T-helper 2 cell treated with Interferon-gamma antibody and Interleukin-4, amounts not matched to agents 5 μg/mL and 100 μg/mL, for 36 hours (primary cell): ENCODE measurements at regions not wholly inside any gene's neighbourhood (a gene's known extent, or its start where the extent isn't known, plus 50 kb on each side); places are given as distances from the start of the nearest gene placed in this dataset.

Source experiments
- DNase-seq: peaks from one replicate; pipeline ENCODE4 v3.0.0; 2021; ENCODE audit warnings: low spot score
- H3K27ac Mint-ChIP-seq: one replicate; pipeline ENCODE4 v1.8.0; 2021; ENCODE audit warnings: mild to moderate bottlenecking, mixed read lengths
- H3K27me3 Mint-ChIP-seq: one replicate; pipeline ENCODE4 v1.8.0; 2021; ENCODE audit warnings: low read depth, mixed read lengths
- H3K36me3 Mint-ChIP-seq: one replicate; pipeline ENCODE4 v1.8.0; 2021; ENCODE audit warnings: low read depth, mixed read lengths
- H3K4me1 Mint-ChIP-seq: one replicate; pipeline ENCODE4 v1.8.0; 2021; ENCODE audit warnings: low read depth, mixed read lengths
- H3K4me3 Mint-ChIP-seq: one replicate; pipeline ENCODE4 v1.8.0; 2022; ENCODE audit warnings: mild to moderate bottlenecking, moderate library complexity, mixed read lengths
- H3K9me3 Mint-ChIP-seq: one replicate; pipeline ENCODE4 v1.8.0; 2021; ENCODE audit warnings: mixed read lengths

DNA sequence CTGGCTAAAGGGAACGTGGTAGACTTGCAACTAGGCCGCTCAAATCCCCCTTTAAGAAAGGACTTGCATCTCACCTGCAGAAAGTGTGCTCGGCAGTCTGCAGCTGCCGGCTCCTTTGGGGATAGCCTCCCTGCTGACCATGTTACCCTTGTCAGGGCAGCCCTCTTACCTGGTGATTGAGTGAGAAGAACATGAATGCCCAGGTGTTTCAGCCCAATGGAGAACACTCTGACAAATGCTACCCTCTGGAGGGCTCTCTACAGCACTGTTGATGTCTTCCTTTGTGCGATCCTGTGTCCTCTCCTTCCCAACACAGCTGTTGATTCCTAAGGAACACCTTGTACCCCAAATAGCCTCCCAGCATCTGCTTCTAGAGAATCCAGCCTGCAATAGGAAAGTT is 178.7 kb upstream of the LDB2 start:
- no peak overlapping the region for H3K27ac Mint-ChIP-seq
- H3K4me1 Mint-ChIP-seq, result no peaks in the 10 kb centered on the region
- no peaks in the 10 kb centered on the region for H3K27me3 Mint-ChIP-seq

DNA sequence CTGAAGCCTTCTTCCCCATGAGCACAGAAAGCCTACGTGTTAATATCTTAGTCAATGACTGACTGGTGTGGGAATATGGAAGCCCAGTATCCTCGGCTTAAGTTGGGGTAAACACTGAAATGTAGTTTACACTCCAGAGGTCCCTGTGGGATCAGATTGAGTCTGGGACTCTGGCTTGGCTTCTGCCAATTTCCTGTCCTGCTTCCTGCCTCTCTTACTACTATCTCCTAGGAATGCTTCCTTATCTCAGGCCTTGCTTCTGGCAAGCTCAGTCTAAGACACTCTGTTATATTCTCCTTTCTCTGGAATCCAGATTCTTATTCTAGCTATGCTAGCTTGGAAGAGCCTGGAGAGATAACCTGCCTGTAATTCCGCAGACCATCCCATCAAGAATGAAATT is 174.0 kb upstream of the LDB2 start:
- H3K4me1 Mint-ChIP-seq, result no peaks in the 10 kb centered on the region
- H3K4me3 Mint-ChIP-seq, result no peak overlapping the region
- H3K27ac Mint-ChIP-seq, result no peak overlapping the region
- DNase-seq, result no peak
- H3K27me3 Mint-ChIP-seq, result no peaks in the 10 kb centered on the region
- no peaks in the 10 kb centered on the region for H3K9me3 Mint-ChIP-seq
- H3K36me3 Mint-ChIP-seq, result no peaks in the 10 kb centered on the region

More for the DNA sequence above, 178.7 kb upstream of the LDB2 start:
- DNase-seq, result no peak
- Mint-ChIP-seq H3K9me3 (no peaks in the 10 kb centered on the region), H3K36me3 (no peaks in the 10 kb centered on the region), H3K4me3 (no peak overlapping the region)

DNA sequence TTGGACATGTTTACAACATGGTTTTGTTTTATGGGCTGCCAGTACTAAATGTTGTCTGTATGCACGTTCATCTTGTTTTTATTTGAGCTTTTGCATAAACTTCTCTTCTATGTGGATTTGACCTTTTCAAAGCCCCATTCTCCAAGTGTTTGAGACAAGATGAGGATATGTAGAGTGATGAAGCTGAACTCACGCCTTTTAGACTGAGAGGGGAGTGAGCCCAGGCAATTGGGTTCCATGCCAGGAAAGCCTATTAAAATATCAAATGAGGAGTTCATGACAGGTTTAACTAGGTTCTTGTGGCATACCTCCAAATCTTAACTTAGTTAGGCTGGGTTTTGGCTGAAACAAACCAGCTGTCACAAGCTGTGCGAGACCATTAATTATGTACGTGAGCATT is 170.4 kb upstream of the LDB2 start:
- no peaks in the 10 kb centered on the region for H3K27me3 Mint-ChIP-seq
- H3K9me3 Mint-ChIP-seq, result no peaks in the 10 kb centered on the region
- H3K4me1 Mint-ChIP-seq, result no peaks in the 10 kb centered on the region
- H3K27ac Mint-ChIP-seq, result no peak overlapping the region
- no peak for DNase-seq
- no peaks in the 10 kb centered on the region for H3K36me3 Mint-ChIP-seq
- H3K4me3 Mint-ChIP-seq, result no peak overlapping the region

DNA sequence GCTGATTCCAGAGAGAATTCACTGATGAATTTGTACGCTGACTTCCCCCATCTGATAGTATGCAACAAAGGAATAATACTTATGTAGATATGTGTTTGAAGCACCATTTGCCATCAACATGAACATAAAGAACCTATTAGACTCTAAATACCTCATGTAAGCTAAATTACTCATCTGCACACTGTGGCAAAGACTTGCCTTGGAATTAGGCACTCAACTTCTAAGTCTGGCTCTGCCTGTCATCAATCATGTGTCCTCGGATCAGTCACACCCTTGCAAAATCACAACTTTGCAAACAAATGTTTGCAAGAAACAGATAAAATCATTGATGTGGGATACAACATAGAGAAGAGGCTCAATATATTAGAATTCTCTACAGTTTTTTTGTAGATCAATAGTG is 169.9 kb upstream of the LDB2 start:
- Mint-ChIP-seq H3K36me3 (no peaks in the 10 kb centered on the region), H3K27ac (no peak overlapping the region), H3K9me3 (no peaks in the 10 kb centered on the region), H3K27me3 (no peaks in the 10 kb centered on the region), H3K4me3 (no peak overlapping the region), H3K4me1 (no peaks in the 10 kb centered on the region)
- no peak for DNase-seq

DNA sequence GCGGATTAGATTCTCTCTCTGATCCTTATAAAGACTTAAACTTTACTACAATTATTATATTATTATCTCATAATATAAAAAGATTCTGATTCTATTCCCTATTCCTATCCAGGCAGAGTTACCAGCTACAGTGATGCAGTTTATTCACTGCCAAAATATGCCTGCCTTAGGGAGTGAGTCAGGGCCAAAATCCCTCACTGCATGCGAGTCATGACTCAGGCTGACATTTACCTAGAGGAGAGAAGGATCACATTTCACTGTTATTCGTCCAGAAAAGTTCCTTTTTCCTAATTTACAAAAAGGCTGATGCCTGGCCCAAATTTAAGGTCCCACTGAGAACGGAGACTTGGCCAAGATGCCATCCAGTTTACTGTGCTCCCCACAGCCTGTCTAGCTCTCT is 168.5 kb upstream of the LDB2 start:
- Mint-ChIP-seq H3K27ac (no peak overlapping the region), H3K4me1 (no peaks in the 10 kb centered on the region), H3K4me3 (no peak overlapping the region), H3K36me3 (no peaks in the 10 kb centered on the region), H3K27me3 (no peaks in the 10 kb centered on the region), H3K9me3 (no peaks in the 10 kb centered on the region)
- no peak for DNase-seq

DNA sequence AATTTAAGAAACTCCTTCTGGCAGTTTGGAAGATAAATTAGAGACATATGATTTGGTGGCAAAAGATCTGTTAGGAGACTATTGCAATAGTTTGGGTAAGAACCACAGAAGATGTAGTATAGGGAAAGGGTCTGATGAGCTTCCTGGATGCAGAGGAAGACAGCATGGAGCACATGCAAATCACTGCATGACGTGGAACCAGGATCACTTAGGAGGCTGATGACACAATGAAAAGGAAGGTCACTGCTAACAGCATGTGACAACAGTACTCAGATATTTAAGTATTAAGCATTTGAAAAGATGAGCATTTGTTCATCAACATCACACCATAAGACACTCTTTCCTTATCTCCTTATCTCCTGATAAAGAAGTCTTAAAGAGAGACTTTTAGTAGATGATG is 167.8 kb upstream of the LDB2 start:
- H3K27ac Mint-ChIP-seq, result no peak overlapping the region
- no peaks in the 10 kb centered on the region for H3K4me1 Mint-ChIP-seq
- H3K36me3 Mint-ChIP-seq, result no peaks in the 10 kb centered on the region
- H3K27me3 Mint-ChIP-seq, result no peaks in the 10 kb centered on the region
- H3K9me3 Mint-ChIP-seq, result no peaks in the 10 kb centered on the region
- no peak overlapping the region for H3K4me3 Mint-ChIP-seq
- DNase-seq, result no peak

DNA sequence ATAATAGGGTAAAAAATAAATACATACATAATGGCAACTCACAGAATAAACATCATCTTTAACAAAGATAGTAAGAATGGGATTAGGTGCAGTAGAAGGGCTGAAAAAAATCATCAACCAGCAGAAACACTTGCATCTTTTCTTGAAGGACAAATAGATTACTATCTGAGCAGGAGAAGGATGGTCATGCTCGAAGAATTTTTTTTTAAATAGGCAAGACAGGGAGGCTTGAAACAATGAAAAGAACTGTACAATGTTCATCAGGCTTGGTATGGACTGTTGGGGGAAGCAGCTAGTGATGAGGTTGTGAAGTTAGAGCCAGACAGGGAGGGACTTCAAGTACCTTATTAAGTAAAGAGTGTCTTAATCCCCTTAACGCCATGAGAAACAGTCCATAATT is 167.4 kb upstream of the LDB2 start:
- H3K4me1 Mint-ChIP-seq, result no peaks in the 10 kb centered on the region
- DNase-seq, result no peak
- no peak overlapping the region for H3K27ac Mint-ChIP-seq
- H3K27me3 Mint-ChIP-seq, result no peaks in the 10 kb centered on the region
- no peaks in the 10 kb centered on the region for H3K36me3 Mint-ChIP-seq
- H3K4me3 Mint-ChIP-seq, result no peak overlapping the region
- H3K9me3 Mint-ChIP-seq, result no peaks in the 10 kb centered on the region

DNA sequence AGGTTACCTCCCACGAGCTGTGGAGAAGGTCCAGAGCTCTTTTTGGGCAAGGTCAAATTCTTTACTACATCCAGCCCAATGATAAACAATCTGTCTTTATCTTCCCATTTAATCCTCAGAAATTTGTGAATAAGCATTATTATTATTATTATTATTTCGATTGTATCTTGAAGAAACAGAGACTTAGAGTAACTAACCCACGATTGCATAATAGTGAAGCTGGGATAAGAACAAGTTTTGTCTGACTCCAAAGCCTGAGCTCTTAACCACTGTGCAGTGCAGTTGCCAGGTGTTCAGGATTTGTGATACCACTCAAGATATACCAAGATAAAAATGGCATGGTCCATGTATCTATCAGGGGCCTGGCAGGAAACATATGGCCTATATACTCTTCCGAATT is 166.5 kb upstream of the LDB2 start:
- DNase-seq, result no peak
- Mint-ChIP-seq H3K9me3 (no peaks in the 10 kb centered on the region), H3K36me3 (no peaks in the 10 kb centered on the region)

DNA sequence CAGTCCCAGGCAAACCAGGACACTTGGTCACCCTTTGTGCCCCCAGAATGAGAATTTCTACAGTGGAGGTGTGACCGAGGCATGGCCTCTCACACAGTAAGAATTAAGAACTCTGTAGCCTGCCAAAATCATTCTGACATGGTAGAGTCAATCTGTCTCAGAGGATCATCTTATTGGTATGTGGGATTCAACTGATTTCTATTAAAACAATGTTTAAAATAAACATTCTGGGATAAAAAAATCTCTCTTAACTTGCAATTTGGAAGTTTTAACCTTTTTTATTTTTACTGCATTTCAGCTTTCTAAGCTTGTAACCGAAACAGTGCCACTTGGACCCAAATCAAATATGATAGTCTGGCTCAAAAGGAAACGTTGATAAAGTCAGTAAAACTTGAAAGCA is 165.4 kb upstream of the LDB2 start:
- Mint-ChIP-seq H3K27me3 (no peaks in the 10 kb centered on the region), H3K4me1 (no peaks in the 10 kb centered on the region), H3K4me3 (no peak overlapping the region), H3K9me3 (no peaks in the 10 kb centered on the region), H3K27ac (no peak overlapping the region), H3K36me3 (no peaks in the 10 kb centered on the region)
- no peak for DNase-seq

More for the DNA sequence above, 166.5 kb upstream of the LDB2 start:
- H3K4me1 Mint-ChIP-seq, result no peaks in the 10 kb centered on the region
- no peaks in the 10 kb centered on the region for H3K27me3 Mint-ChIP-seq
- no peak overlapping the region for H3K27ac Mint-ChIP-seq
- no peak overlapping the region for H3K4me3 Mint-ChIP-seq

DNA sequence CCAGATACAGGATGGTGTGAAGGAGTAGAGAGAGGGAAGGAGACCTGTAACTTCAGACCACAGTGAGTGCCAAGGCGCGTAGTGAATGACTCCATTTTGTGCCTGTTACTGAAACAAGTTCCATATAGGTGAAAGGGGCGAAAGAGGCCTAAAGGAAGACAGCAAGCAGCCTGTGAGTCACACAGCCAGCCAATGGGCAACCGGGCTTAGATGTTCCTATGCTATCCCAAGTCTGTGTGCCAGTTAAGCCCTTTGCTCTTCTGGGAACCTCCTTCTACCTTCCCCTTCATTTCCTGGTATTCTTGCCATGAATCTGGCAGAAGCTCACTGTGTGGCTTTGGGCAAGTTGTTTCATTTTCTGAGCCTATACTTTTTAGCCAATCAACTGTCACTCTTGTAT is 161.8 kb upstream of the LDB2 start:
- Mint-ChIP-seq H3K9me3 (no peaks in the 10 kb centered on the region), H3K27ac (no peak overlapping the region), H3K27me3 (no peaks in the 10 kb centered on the region), H3K4me1 (no peaks in the 10 kb centered on the region), H3K4me3 (no peak overlapping the region), H3K36me3 (no peaks in the 10 kb centered on the region)
- DNase-seq, result no peak

DNA sequence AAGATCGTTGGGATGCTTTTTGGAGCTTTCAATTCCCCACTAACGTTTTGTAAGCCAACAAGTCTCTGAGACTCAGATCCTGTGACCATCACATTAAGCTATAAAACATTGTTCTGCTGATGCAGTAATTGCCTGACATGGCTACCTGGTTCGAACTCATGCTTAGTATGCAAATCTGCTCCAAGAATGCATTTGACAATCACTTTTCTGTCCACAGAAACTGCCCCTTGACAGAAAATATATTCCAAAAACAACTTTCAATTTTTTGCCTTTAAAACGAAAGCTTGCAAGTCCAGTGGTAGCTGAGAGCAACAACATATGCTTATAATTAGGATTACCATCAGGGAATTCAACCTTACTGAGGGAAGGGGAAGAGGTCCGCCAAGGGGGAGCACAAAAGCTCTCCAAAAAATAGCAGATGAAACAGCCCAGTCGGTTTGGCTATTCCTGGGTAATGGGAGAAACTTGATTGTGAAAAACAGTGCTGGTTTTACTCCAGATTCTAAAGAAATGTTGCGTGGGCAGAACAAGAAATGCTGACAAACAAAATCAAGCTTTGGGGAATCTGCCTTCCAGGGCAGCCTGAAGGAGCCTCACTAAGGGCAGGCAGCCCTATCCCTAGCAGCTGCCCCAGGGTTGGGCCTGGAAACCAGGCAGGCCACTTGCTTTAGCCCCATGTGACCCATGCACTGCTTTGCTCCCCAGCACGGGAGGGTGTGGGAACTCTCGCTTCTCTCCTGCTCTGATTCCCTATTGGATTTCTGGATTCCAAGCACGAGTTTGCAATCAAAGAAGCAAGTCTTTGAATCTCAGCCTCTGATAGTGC is 160.7 kb upstream of the LDB2 start:
- H3K36me3 Mint-ChIP-seq, result no peaks in the 10 kb centered on the region
- no peaks in the 10 kb centered on the region for H3K27me3 Mint-ChIP-seq
- H3K9me3 Mint-ChIP-seq, result no peaks in the 10 kb centered on the region
- H3K4me1 Mint-ChIP-seq, result no peaks in the 10 kb centered on the region
- no peak for DNase-seq
- H3K4me3 Mint-ChIP-seq, result no peak overlapping the region
- no peak overlapping the region for H3K27ac Mint-ChIP-seq

DNA sequence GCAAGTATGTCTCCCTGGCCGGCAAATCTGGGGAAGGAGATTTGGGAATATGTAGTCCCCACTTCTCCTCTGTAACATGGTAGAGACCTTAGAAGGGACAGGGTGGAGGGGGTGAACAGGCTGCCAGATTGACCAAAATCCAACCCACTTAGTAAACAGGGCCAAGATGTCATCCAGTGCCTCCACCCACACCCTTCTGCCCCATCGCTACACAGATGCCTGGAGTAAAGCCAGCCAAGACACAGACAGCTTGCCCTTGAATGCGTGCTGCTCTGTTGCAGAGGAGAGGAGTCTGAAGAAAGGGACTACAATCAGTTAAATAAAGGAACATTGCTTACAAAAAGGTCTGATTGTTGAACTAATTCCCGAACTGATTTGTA is 160.1 kb upstream of the LDB2 start:
- H3K4me3 Mint-ChIP-seq, result no peak overlapping the region
- H3K36me3 Mint-ChIP-seq, result no peaks in the 10 kb centered on the region
- DNase-seq, result no peak
- H3K27me3 Mint-ChIP-seq, result no peaks in the 10 kb centered on the region
- no peaks in the 10 kb centered on the region for H3K4me1 Mint-ChIP-seq
- H3K9me3 Mint-ChIP-seq, result no peaks in the 10 kb centered on the region
- no peak overlapping the region for H3K27ac Mint-ChIP-seq

DNA sequence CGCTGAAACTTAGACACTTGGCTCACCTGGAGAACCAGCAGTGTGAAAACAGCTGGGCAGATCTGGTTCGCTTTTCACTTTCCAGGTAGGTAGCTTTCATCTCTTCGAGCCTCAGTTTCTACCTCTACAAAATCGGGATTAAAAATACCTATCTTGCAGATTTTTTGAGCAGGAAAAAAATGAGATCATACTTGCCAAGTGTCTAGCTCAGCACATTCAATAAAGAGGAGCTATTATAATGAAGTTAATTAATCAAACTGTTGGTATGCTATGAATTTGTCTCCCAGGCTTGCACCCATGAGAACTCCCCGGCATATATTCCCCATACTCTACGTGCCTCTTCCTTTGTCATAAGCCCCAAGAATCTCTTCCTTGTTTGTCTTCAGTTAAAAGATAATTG is 158.6 kb upstream of the LDB2 start:
- no peak overlapping the region for H3K4me3 Mint-ChIP-seq
- H3K27me3 Mint-ChIP-seq, result no peaks in the 10 kb centered on the region
- H3K27ac Mint-ChIP-seq, result no peak overlapping the region
- no peak for DNase-seq
- H3K9me3 Mint-ChIP-seq, result no peaks in the 10 kb centered on the region
- no peaks in the 10 kb centered on the region for H3K36me3 Mint-ChIP-seq
- no peaks in the 10 kb centered on the region for H3K4me1 Mint-ChIP-seq

DNA sequence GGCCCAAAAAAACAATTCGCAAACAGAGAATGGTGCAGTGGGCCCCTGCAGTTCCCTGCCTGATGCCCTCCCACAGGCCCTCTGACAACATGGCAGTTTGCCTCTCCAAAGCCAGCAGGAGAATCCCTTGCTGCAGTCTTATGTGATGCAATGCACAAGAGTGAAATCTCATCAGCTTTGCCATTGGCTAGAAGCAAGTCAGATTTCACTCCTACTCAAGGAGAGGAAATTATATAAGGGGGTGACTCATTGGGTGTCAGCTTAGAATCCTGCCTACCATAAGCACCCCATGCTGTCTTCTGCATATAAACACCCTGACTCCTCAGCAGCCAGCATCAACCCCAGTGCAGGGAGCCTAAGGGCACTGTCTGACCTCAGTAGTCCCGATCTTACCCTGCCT is 157.3 kb upstream of the LDB2 start:
- no peaks in the 10 kb centered on the region for H3K9me3 Mint-ChIP-seq
- H3K4me3 Mint-ChIP-seq, result no peak overlapping the region
- no peaks in the 10 kb centered on the region for H3K4me1 Mint-ChIP-seq
- H3K27me3 Mint-ChIP-seq, result no peaks in the 10 kb centered on the region
- no peaks in the 10 kb centered on the region for H3K36me3 Mint-ChIP-seq
- H3K27ac Mint-ChIP-seq, result no peak overlapping the region
- no peak for DNase-seq

DNA sequence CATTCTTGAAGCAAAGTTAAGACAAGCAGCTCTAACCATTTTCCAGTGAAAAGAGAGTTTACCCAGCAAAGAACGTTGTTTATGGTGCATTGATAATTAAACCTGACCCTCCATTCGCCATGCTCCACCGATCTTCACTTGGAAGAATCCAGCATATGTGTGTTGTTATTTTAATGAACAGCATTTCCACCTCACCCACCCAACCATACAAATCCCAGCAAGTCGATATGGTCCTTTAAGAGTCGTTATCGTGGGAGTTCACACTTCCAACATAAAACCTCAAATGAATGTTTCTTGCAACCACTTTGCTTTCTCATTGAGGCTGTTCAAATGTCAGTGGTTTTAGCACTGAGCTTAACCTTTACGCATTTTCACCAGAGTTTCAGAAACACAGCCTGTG is 147.4 kb upstream of the LDB2 start:
- Mint-ChIP-seq H3K9me3 (no peaks in the 10 kb centered on the region), H3K27me3 (no peaks in the 10 kb centered on the region), H3K36me3 (no peaks in the 10 kb centered on the region), H3K4me3 (no peak overlapping the region), H3K27ac (no peak overlapping the region), H3K4me1 (no peaks in the 10 kb centered on the region)
- no peak for DNase-seq
